ENCODE measurements at regions not wholly inside any gene's neighbourhood (a gene's known extent, or its start where the extent isn't known, plus 50 kb on each side); places are given as distances from the start of the nearest gene placed in this dataset.

GRCh38 chr13:109844396-109844795 lies 58.0 kb upstream of the IRS2 start:
- H3F3A ChIP-seq (ENCODE audit: insufficient read depth): peaks cover 22% of the 10 kb centered on the region
- H3K36me3 ChIP-seq (ENCODE audit: low read depth): no peaks in the 10 kb centered on the region
- H3K27me3 ChIP-seq (replicated peaks; ENCODE audit: insufficient read depth): no peaks in the 10 kb centered on the region; the same call in 1 of the 2 replicates
- H4K20me1 ChIP-seq (ENCODE audit: insufficient read depth): no peaks in the 10 kb centered on the region
- WGBS, 2 experiments (ENCODE audit: low coverage in 1 of 2, low lambda C conversion rate in 2 of 2, missing lambda C conversion rate in 2 of 2): 50 to 54% methylated on average over 9 of the region's 9 CpGs
- no peak overlapping the region for H3K27ac ChIP-seq
- H3K4me2 ChIP-seq (ENCODE audit: unreplicated experiment): peak overlapping the region; percentile 47
- no peaks in the 10 kb centered on the region for H3K79me2 ChIP-seq (ENCODE audit: insufficient read depth)
- no peaks in the 10 kb centered on the region for H3K9me2 ChIP-seq (ENCODE audit: insufficient read depth)
- H3K4me3 ChIP-seq: peak overlapping the region; percentile 9; the same call in 1 of the 2 replicates
- DNase-seq: peak; percentile 52
- no peak overlapping the region for H3K9ac ChIP-seq
- in situ Hi-C loops (cut with MboI): no loop called here
- H3K9me3 ChIP-seq (ENCODE audit: low read depth): no peaks in the 10 kb centered on the region
- peaks cover 28% of the 10 kb centered on the region for H3K4me1 ChIP-seq (ENCODE audit: insufficient read depth)
- TF ChIP-seq EZH2phosphoT487 (IDR thresholded peaks at IDR 0.05; ENCODE audit: insufficient read depth, low read depth): no peak
- no peak for TF ChIP-seq EZH2 (IDR thresholded peaks at IDR 0.05; ENCODE audit: insufficient read depth, poor library complexity, severe bottlenecking)
- peak overlapping the region; percentile 26; the same call in 1 of the 2 replicates for H2AFZ ChIP-seq

GRCh38 chr13:109843695-109844094 lies 57.3 kb upstream of the IRS2 start:
- no peaks in the 10 kb centered on the region for H3K9me2 ChIP-seq (ENCODE audit: insufficient read depth)
- TF ChIP-seq EZH2 (IDR thresholded peaks at IDR 0.05; ENCODE audit: insufficient read depth, poor library complexity, severe bottlenecking) (no peak), EZH2phosphoT487 (IDR thresholded peaks at IDR 0.05; ENCODE audit: insufficient read depth, low read depth) (no peak)

GRCh38 chr13:109842212-109842920 lies 56.0 kb upstream of the IRS2 start:
- H3K27ac ChIP-seq: no peak overlapping the region
- H3F3A ChIP-seq (ENCODE audit: insufficient read depth): peaks cover 22% of the 10 kb centered on the region
- in situ Hi-C loops (cut with MboI): no loop called here
- H2AFZ ChIP-seq: no peak overlapping the region
- TF ChIP-seq EZH2 (IDR thresholded peaks at IDR 0.05; ENCODE audit: insufficient read depth, poor library complexity, severe bottlenecking) (no peak), EZH2phosphoT487 (IDR thresholded peaks at IDR 0.05; ENCODE audit: insufficient read depth, low read depth) (no peak)
- H3K36me3 ChIP-seq (ENCODE audit: low read depth): no peaks in the 10 kb centered on the region
- no peaks in the 10 kb centered on the region; the same call in 1 of the 2 replicates for H3K27me3 ChIP-seq (replicated peaks; ENCODE audit: insufficient read depth)
- no peak overlapping the region for H3K9ac ChIP-seq
- H3K4me1 ChIP-seq (ENCODE audit: insufficient read depth): peaks cover 29% of the 10 kb centered on the region
- DNase-seq: no peak
- no peaks in the 10 kb centered on the region for H3K9me2 ChIP-seq (ENCODE audit: insufficient read depth)
- 74 to 87% methylated on average over 6 of the region's 6 CpGs for WGBS, 2 experiments (ENCODE audit: low coverage in 1 of 2, low lambda C conversion rate in 2 of 2, missing lambda C conversion rate in 2 of 2)
- H3K4me2 ChIP-seq (ENCODE audit: unreplicated experiment): no peak overlapping the region
- H3K9me3 ChIP-seq (ENCODE audit: low read depth): no peaks in the 10 kb centered on the region
- no peak overlapping the region for H3K4me3 ChIP-seq
- H4K20me1 ChIP-seq (ENCODE audit: insufficient read depth): no peaks in the 10 kb centered on the region
- no peaks in the 10 kb centered on the region for H3K79me2 ChIP-seq (ENCODE audit: insufficient read depth)

More at GRCh38 chr13:109843695-109844094, 57.3 kb upstream of the IRS2 start:
- Histone ChIP-seq H3K79me2 (ENCODE audit: insufficient read depth) (no peaks in the 10 kb centered on the region), H3K27me3 (replicated peaks; ENCODE audit: insufficient read depth) (no peaks in the 10 kb centered on the region; the same call in 1 of the 2 replicates), H3K9ac (no peak overlapping the region), H4K20me1 (ENCODE audit: insufficient read depth) (no peaks in the 10 kb centered on the region), H3K4me1 (ENCODE audit: insufficient read depth) (peaks cover 29% of the 10 kb centered on the region), H3F3A (ENCODE audit: insufficient read depth) (peaks cover 22% of the 10 kb centered on the region), H2AFZ (peak overlapping the region; percentile 26; the same call in 1 of the 2 replicates), H3K36me3 (ENCODE audit: low read depth) (no peaks in the 10 kb centered on the region), H3K27ac (no peak overlapping the region), H3K4me2 (ENCODE audit: unreplicated experiment) (peak overlapping the region; percentile 47), H3K9me3 (ENCODE audit: low read depth) (no peaks in the 10 kb centered on the region), H3K4me3 (no peak overlapping the region)
- in situ Hi-C loops (cut with MboI): no loop called here
- WGBS, 2 experiments (ENCODE audit: low coverage in 1 of 2, low lambda C conversion rate in 2 of 2, missing lambda C conversion rate in 2 of 2): 82% methylated on average over 8 of the region's 8 CpGs
- DNase-seq: no peak

GRCh38 chr13:109840893-109841287 lies 54.5 kb upstream of the IRS2 start:
- no peaks in the 10 kb centered on the region for H4K20me1 ChIP-seq (ENCODE audit: insufficient read depth)
- WGBS, 2 experiments (ENCODE audit: low coverage in 1 of 2, low lambda C conversion rate in 2 of 2, missing lambda C conversion rate in 2 of 2): 82 to 87% methylated on average over 4 of the region's 4 CpGs
- H3K4me3 ChIP-seq: peak overlapping the region; percentile 28; the same call in 1 of the 2 replicates
- no peak overlapping the region for H3K9ac ChIP-seq
- no peaks in the 10 kb centered on the region for H3K79me2 ChIP-seq (ENCODE audit: insufficient read depth)
- no peaks in the 10 kb centered on the region for H3K27me3 ChIP-seq (replicated peaks; ENCODE audit: insufficient read depth)
- peaks cover 22% of the 10 kb centered on the region for H3F3A ChIP-seq (ENCODE audit: insufficient read depth)
- H3K9me2 ChIP-seq (ENCODE audit: insufficient read depth): no peaks in the 10 kb centered on the region
- peaks cover 29% of the 10 kb centered on the region for H3K4me1 ChIP-seq (ENCODE audit: insufficient read depth)
- no peaks in the 10 kb centered on the region for H3K36me3 ChIP-seq (ENCODE audit: low read depth)
- peak overlapping the region; percentile 58 for H3K27ac ChIP-seq
- in situ Hi-C loops (cut with MboI): no loop called here
- DNase-seq: no peak
- peak overlapping the region; percentile 66 for H3K4me2 ChIP-seq (ENCODE audit: unreplicated experiment)
- H2AFZ ChIP-seq: peak overlapping the region; percentile 68; the same call in 1 of the 2 replicates
- H3K9me3 ChIP-seq (ENCODE audit: low read depth): no peaks in the 10 kb centered on the region
- TF ChIP-seq EZH2 (IDR thresholded peaks at IDR 0.05; ENCODE audit: insufficient read depth, poor library complexity, severe bottlenecking): no peak
- TF ChIP-seq EZH2phosphoT487 (IDR thresholded peaks at IDR 0.05; ENCODE audit: insufficient read depth, low read depth): no peak

Data from GM23248 (cell line).